HepG2 (cell line): ENCODE measurements at regions not wholly inside any gene's neighbourhood (a gene's known extent, or its start where the extent isn't known, plus 50 kb on each side); places are given as distances from the start of the nearest gene placed in this dataset.

ENCODE experiments used
- ATAC-seq: fragments of 200-7000 bp; cut with Tn5 transposase; 3 replicates; pipeline ENCODE4 v1.9.1; 2020; ENCODE audit warnings: mild to moderate bottlenecking, moderate library complexity
- BruUV-seq: library from RNA; stranded (reverse); fragments of 400-500 nt; replicated peaks from 2 replicates; lab custom pipeline; 2021; lab: Mats Ljungman, UMichigan
- CTCF ChIA-PET: fragments of 300-600 bp; formaldehyde crosslinking; extraction: SDS; loops from one replicate; lab custom pipeline; 2021; ENCODE audit warnings: low total read pairs, inconsistent platforms, low intra/inter-chr PET ratio; lab: Yijun Ruan, JAX
- POLR2A ChIA-PET: fragments of 350-600 bp; sonication (Branson Sonifier 250); formaldehyde crosslinking; loops from one replicate; lab custom pipeline; 2020; ENCODE audit warnings: antibody characterized with exemption, inconsistent platforms; lab: Yijun Ruan, JAX
- DNase-seq: peaks from one replicate; pipeline ENCODE4 v3.0.0-alpha.2; 2015; ENCODE audit warnings: low spot score
- FAIRE-seq: peaks from 3 replicates; lab custom pipeline; 2011; peaks lifted over from hg19 to GRCh38; lab: Jason Lieb, UNC
- H2AFZ ChIP-seq: one replicate; pipeline ENCODE4 v1.6.1; 2011; ENCODE audit warnings: low read length, inconsistent platforms
- H3K27ac ChIP-seq: fragments of 300-600 bp; 3 replicates; pipeline ENCODE4 v1.8.0; 2011; ENCODE audit warnings: mixed run types, mild to moderate bottlenecking, mixed read lengths, low read length, inconsistent platforms; ENCODE audit not compliant: insufficient read depth; ENCODE audit errors: extremely low read length
- H3K27me3 ChIP-seq, 2 experiments: fragments of 200-600 bp in 1 of 2; 2 replicates in 1 of 2; 3 replicates in 1 of 2; pipeline versions ENCODE4 v1.6.0 to v1.8.0; 2011; ENCODE audit warnings: low read length in 2 of 2, mild to moderate bottlenecking in 2 of 2, moderate library complexity in 2 of 2, inconsistent platforms in 1 of 2; ENCODE audit not compliant: insufficient read depth in 2 of 2, control insufficient read depth in 1 of 2
- H3K36me3 ChIP-seq, 2 experiments: fragments of 200-600 bp in 1 of 2; replicated peaks in 1 of 2; 2 replicates in 1 of 2; 3 replicates in 1 of 2; pipeline versions ENCODE4 v1.5.1 to v1.8.0; 2011; ENCODE audit warnings: low read length in 2 of 2, inconsistent platforms in 1 of 2; ENCODE audit not compliant: insufficient read depth in 2 of 2, control insufficient read depth in 1 of 2
- H3K4me1 ChIP-seq: 2 replicates; pipeline ENCODE4 v1.5.1; 2012; ENCODE audit warnings: low read length, inconsistent platforms; ENCODE audit not compliant: insufficient read depth
- H3K4me2 ChIP-seq: 2 replicates; pipeline ENCODE4 v1.6.0; 2011; ENCODE audit warnings: low read depth, low read length, inconsistent platforms
- H3K4me3 ChIP-seq, 3 experiments: fragments of 200-600 bp in 1 of 3; sonication (generic), shearing (Covaris generic) in 1 of 3; replicated peaks in 1 of 3; 2 replicates each; pipeline ENCODE4 v1.5.1; 2011 to 2016; ENCODE audit warnings: low read length in 3 of 3, inconsistent platforms in 2 of 3, low read depth in 2 of 3, mild to moderate bottlenecking in 2 of 3, control low read depth in 1 of 3, mixed read lengths in 1 of 3; ENCODE audit not compliant: insufficient read depth in 1 of 3
- H3K79me2 ChIP-seq: one replicate; pipeline ENCODE4 v1.6.1; 2011; ENCODE audit warnings: low read length, inconsistent platforms; ENCODE audit not compliant: insufficient read depth
- H3K9ac ChIP-seq: 2 replicates; pipeline ENCODE4 v1.6.0; 2011; ENCODE audit warnings: mild to moderate bottlenecking, low read depth, low read length, inconsistent platforms; ENCODE audit not compliant: insufficient read depth
- H3K9me3 ChIP-seq: 2 replicates; pipeline ENCODE4 v1.5.1; 2012; ENCODE audit warnings: mild to moderate bottlenecking, low read length
- H4K20me1 ChIP-seq: 2 replicates; pipeline ENCODE4 v1.6.0; 2011; ENCODE audit warnings: inconsistent platforms, mild to moderate bottlenecking, low read length, moderate library complexity; ENCODE audit not compliant: insufficient read depth
- AKNA ChIP-seq: sonication (generic); formaldehyde crosslinking; IDR thresholded peaks from 2 replicates; pipeline ENCODE4 v1.4.0; 2020; ENCODE audit warnings: missing genetic modification reagents, borderline replicate concordance
- GTF2F1 ChIP-seq: fragments of 150-350 bp; IDR thresholded peaks from 2 replicates; pipeline ENCODE4 v1.6.1; 2014; ENCODE audit warnings: low read length
- KAT8 ChIP-seq: IDR thresholded peaks from 2 replicates; pipeline ENCODE4 v1.6.1; 2016; ENCODE audit warnings: missing genetic modification reagents, missing compliant biosample characterization
- MTF2 ChIP-seq: sonication (generic); formaldehyde crosslinking; IDR thresholded peaks from 2 replicates; pipeline ENCODE4 v1.5.0; 2020; ENCODE audit warnings: missing genetic modification reagents, borderline replicate concordance
- SPEN ChIP-seq: sonication (generic); formaldehyde crosslinking; IDR thresholded peaks from 2 replicates; pipeline ENCODE4 v1.5.1; 2020; ENCODE audit warnings: low read depth, mild to moderate bottlenecking, missing genetic modification reagents
- THRA ChIP-seq: sonication (generic); formaldehyde crosslinking; IDR thresholded peaks from 2 replicates; pipeline ENCODE4 v1.4.0; 2020; ENCODE audit warnings: missing genetic modification reagents, borderline replicate concordance
- ZBTB2 ChIP-seq: sonication (generic); formaldehyde crosslinking; IDR thresholded peaks from 2 replicates; pipeline ENCODE4 v1.8.0; 2022; ENCODE audit warnings: low read depth, missing genetic modification reagents
- ZNF3 ChIP-seq: IDR thresholded peaks from 2 replicates; pipeline ENCODE4 v1.7.0; 2017; ENCODE audit warnings: inconsistent platforms
- ZNF513 ChIP-seq: sonication (generic); formaldehyde crosslinking; conservative IDR thresholded peaks from 2 replicates; pipeline ENCODE4 v1.5.0; 2020; ENCODE audit warnings: missing genetic modification reagents
- ZNF619 ChIP-seq: sonication (generic); formaldehyde crosslinking; IDR thresholded peaks from 2 replicates; pipeline ENCODE4 v1.4.0; 2020; ENCODE audit warnings: mild to moderate bottlenecking, missing genetic modification reagents
- WGBS: methylation state at CpG from one replicate; pipeline ENCODE4 v1.1.6; 2017; ENCODE audit warnings: low lambda C conversion rate; 5-methylcytosine and 5-hydroxymethylcytosine counted together
- in situ Hi-C: cut with HindIII; loops from 2 replicates; pipeline ENCODE4 v1.10.0; 2017; ENCODE audit warnings: low pct_unique_long_range_greater_than_20kb; ENCODE audit not compliant: extremely low pct_ligation_motif_present
- intact Hi-C: fragments of 100-400 bp; cut with micrococcal nuclease; formaldehyde crosslinking; loops from one replicate; pipeline ENCODE4 v1.10.0; 2022; ENCODE audit not compliant: unreplicated experiment

- 0% methylated on average over 1 of the region's 1 CpG for WGBS
- no peak for ATAC-seq
- H3K9ac ChIP-seq: no peak overlapping the region
- H3K4me2 ChIP-seq: no peak overlapping the region
- no peak for DNase-seq
- BruUV-seq: no TSS peak
- H3K27me3 ChIP-seq: no peaks in the 10 kb centered on the region
- no peaks in the 10 kb centered on the region for H3K36me3 ChIP-seq
- H4K20me1 ChIP-seq: no peaks in the 10 kb centered on the region
- H3K9me3 ChIP-seq: no peaks in the 10 kb centered on the region; the same call in 1 of the 2 replicates
- no peaks in the 10 kb centered on the region for H3K4me1 ChIP-seq
- H2AFZ ChIP-seq: no peak overlapping the region
- H3K27ac ChIP-seq: no peak overlapping the region
- ChIA-PET POLR2A (no interaction called here), CTCF (no interaction called here)
- H3K79me2 ChIP-seq: no peaks in the 10 kb centered on the region
- TF ChIP-seq ZNF619 (CRISPR knock-in tag) (no peak), ZNF3 (no peak), GTF2F1 (no peak)
- in situ Hi-C loops (no loop called here), intact Hi-C loops (no loop called here)
- no peak for FAIRE-seq
- no peak overlapping the region for H3K4me3 ChIP-seq
Measured at GRCh38 chr4:85102606-85103005, 136.1 kb upstream of the WDFY3 start.

GRCh38 chr4:85106166-85106565 is 139.7 kb upstream of the WDFY3 start:
- intact Hi-C loops (no loop called here), in situ Hi-C loops (no loop called here)
- Histone ChIP-seq H3K36me3 (no peaks in the 10 kb centered on the region), H3K27me3 (peaks cover 0 to 7% of the 10 kb centered on the region in 2 experiments; a peak in 2 of 5 replicates), H3K4me3 (no peak overlapping the region), H3K4me2 (no peak overlapping the region), H3K27ac (no peak overlapping the region), H3K4me1 (no peaks in the 10 kb centered on the region), H3K9me3 (no peaks in the 10 kb centered on the region), H3K9ac (no peak overlapping the region), H4K20me1 (no peaks in the 10 kb centered on the region), H2AFZ (no peak overlapping the region), H3K79me2 (no peaks in the 10 kb centered on the region)
- ATAC-seq (no peak), FAIRE-seq (no peak), DNase-seq (no peak)
- CTCF ChIA-PET: no interaction called here
- POLR2A ChIA-PET: no interaction called here
- no TSS peak for BruUV-seq
- TF ChIP-seq SPEN (no peak), ZBTB2 (no peak), MTF2 (CRISPR knock-in tag) (no peak), THRA (CRISPR knock-in tag) (no peak), AKNA (no peak), ZNF513 (no peak), KAT8 (CRISPR knock-in tag) (no peak)
